ENCODE measurements at regions not wholly inside any gene's neighbourhood (a gene's known extent, or its start where the extent isn't known, plus 50 kb on each side); places are given as distances from the start of the nearest gene placed in this dataset.
"Not testable (repeated sequence)": the region's sequence is repeated elsewhere in the genome, so short reads cannot be mapped to it uniquely, and the experiment has no call there.

GRCh38 chr10:23914641-23915040, 294.3 kb upstream of the KIAA1217 start:
- DNase-seq (ENCODE audit: low read depth), result no peak
- H3K4me3 ChIP-seq (ENCODE audit: low read depth, low read length), result no peak overlapping the region
- TF ChIP-seq CTCF (conservative IDR thresholded peaks at IDR 0.05; ENCODE audit: low read depth, low read length), result no peak

- no peak for TF ChIP-seq CTCF (conservative IDR thresholded peaks at IDR 0.05; ENCODE audit: low read depth, low read length)
- H3K4me3 ChIP-seq (ENCODE audit: low read depth, low read length), result no peak overlapping the region
- DNase-seq (ENCODE audit: low read depth), result no peak
These were observed 291.6 kb upstream of the KIAA1217 start for GRCh38 chr10:23917251-23917840.

GRCh38 chr10:23918090-23918723, 290.7 kb upstream of the KIAA1217 start:
- TF ChIP-seq CTCF (conservative IDR thresholded peaks at IDR 0.05; ENCODE audit: low read depth, low read length), result no peak
- DNase-seq (ENCODE audit: low read depth), result no peak
- no peak overlapping the region for H3K4me3 ChIP-seq (ENCODE audit: low read depth, low read length)

GRCh38 chr10:23918839-23919238, 290.1 kb upstream of the KIAA1217 start:
- no peak overlapping the region for H3K4me3 ChIP-seq (ENCODE audit: low read depth, low read length)
- no peak for DNase-seq (ENCODE audit: low read depth)
- TF ChIP-seq CTCF (conservative IDR thresholded peaks at IDR 0.05; ENCODE audit: low read depth, low read length), result no peak

- no peak for TF ChIP-seq CTCF (conservative IDR thresholded peaks at IDR 0.05; ENCODE audit: low read depth, low read length)
- H3K4me3 ChIP-seq (ENCODE audit: low read depth, low read length), result no peak overlapping the region
- no peak for DNase-seq (ENCODE audit: low read depth)
These were observed 281.2 kb upstream of the KIAA1217 start for GRCh38 chr10:23927576-23928325.

- DNase-seq (ENCODE audit: low read depth); H3K4me3 ChIP-seq (ENCODE audit: low read depth, low read length): not testable (repeated sequence)
These were observed 274.9 kb upstream of the KIAA1217 start for GRCh38 chr10:23934023-23934422.

GRCh38 chr10:23945845-23946244, 263.1 kb upstream of the KIAA1217 start:
- no peak for TF ChIP-seq CTCF (conservative IDR thresholded peaks at IDR 0.05; ENCODE audit: low read depth, low read length)
- no peak overlapping the region for H3K4me3 ChIP-seq (ENCODE audit: low read depth, low read length)
- DNase-seq (ENCODE audit: low read depth), result no peak

Data from choroid plexus epithelial cell (primary cell).